ENCODE measurements at regions not wholly inside any gene's neighbourhood (a gene's known extent, or its start where the extent isn't known, plus 50 kb on each side); places are given as distances from the start of the nearest gene placed in this dataset.

GRCh38 chr5:68641211-68641610 lies 425.7 kb downstream of the PIK3R1 start:
- no peak overlapping the region for H3K27ac ChIP-seq (ENCODE audit: low read depth, low read length)
- H3K4me3 ChIP-seq (ENCODE audit: low read length), result no peak overlapping the region
- TF ChIP-seq CTCF (conservative IDR thresholded peaks at IDR 0.05), result no peak
- H3K4me1 Mint-ChIP-seq, result peaks cover 10% of the 10 kb centered on the region
- H3K36me3 Mint-ChIP-seq (ENCODE audit: low read depth), result no peaks in the 10 kb centered on the region
- no peaks in the 10 kb centered on the region for H3K4me1 ChIP-seq (ENCODE audit: control insufficient read depth, insufficient read depth, low read length)
- DNase-seq, result no peak
- H3K9me3 ChIP-seq (ENCODE audit: control insufficient read depth, low read length), result no peaks in the 10 kb centered on the region
- H3K4me3 Mint-ChIP-seq, result no peak overlapping the region
- H3K9me3 Mint-ChIP-seq, result no peaks in the 10 kb centered on the region
- no peaks in the 10 kb centered on the region for H3K27me3 Mint-ChIP-seq (ENCODE audit: insufficient read depth)
- no peaks in the 10 kb centered on the region for H3K36me3 ChIP-seq (ENCODE audit: control insufficient read depth, insufficient read depth, low read length)
- no peaks in the 10 kb centered on the region for H3K27me3 ChIP-seq (ENCODE audit: control insufficient read depth, insufficient read depth, low read length, poor library complexity, severe bottlenecking)
- WGBS, 2 experiments (ENCODE audit: insufficient coverage in 1 of 2, insufficient read length in 1 of 2), result 97% methylated on average over 3 of the region's 3 CpGs; no CpG with 5 or more reads in 1 of the 2 experiments
- no peak overlapping the region for H3K27ac Mint-ChIP-seq
- no peak overlapping the region for H3K9ac ChIP-seq (ENCODE audit: extremely low read depth, low read length, poor library complexity, severe bottlenecking)

- WGBS, 2 experiments (ENCODE audit: insufficient coverage in 1 of 2, insufficient read length in 1 of 2), result 0% methylated on average over 1 of the region's 1 CpG; no CpG with 5 or more reads in 1 of the 2 experiments
- peaks cover 10% of the 10 kb centered on the region for H3K4me1 Mint-ChIP-seq
- no peak overlapping the region for H3K27ac Mint-ChIP-seq
These were observed 427.5 kb downstream of the PIK3R1 start for GRCh38 chr5:68643064-68643463.

GRCh38 chr5:68644971-68645370 lies 429.4 kb downstream of the PIK3R1 start:
- WGBS, 2 experiments (ENCODE audit: insufficient coverage in 1 of 2, insufficient read length in 1 of 2), result 83 to 88% methylated on average over 1 to 3 of the region's 3 CpGs
- H3K27ac Mint-ChIP-seq, result no peak overlapping the region
- H3K9me3 Mint-ChIP-seq, result no peaks in the 10 kb centered on the region
- Histone ChIP-seq H3K4me3 (ENCODE audit: low read length) (no peak overlapping the region), H3K36me3 (ENCODE audit: control insufficient read depth, insufficient read depth, low read length) (no peaks in the 10 kb centered on the region), H3K27me3 (ENCODE audit: control insufficient read depth, insufficient read depth, low read length, poor library complexity, severe bottlenecking) (no peaks in the 10 kb centered on the region), H3K4me1 (ENCODE audit: control insufficient read depth, insufficient read depth, low read length) (no peaks in the 10 kb centered on the region), H3K9ac (ENCODE audit: extremely low read depth, low read length, poor library complexity, severe bottlenecking) (no peak overlapping the region), H3K27ac (ENCODE audit: low read depth, low read length) (no peak overlapping the region), H3K9me3 (ENCODE audit: control insufficient read depth, low read length) (no peaks in the 10 kb centered on the region)
- no peak for TF ChIP-seq CTCF (conservative IDR thresholded peaks at IDR 0.05)
- no peak for DNase-seq
- H3K27me3 Mint-ChIP-seq (ENCODE audit: insufficient read depth), result no peaks in the 10 kb centered on the region
- no peak overlapping the region for H3K4me3 Mint-ChIP-seq
- H3K4me1 Mint-ChIP-seq, result peaks cover 10% of the 10 kb centered on the region
- H3K36me3 Mint-ChIP-seq (ENCODE audit: low read depth), result no peaks in the 10 kb centered on the region

More at GRCh38 chr5:68643064-68643463, 427.5 kb downstream of the PIK3R1 start:
- no peaks in the 10 kb centered on the region for H3K27me3 ChIP-seq (ENCODE audit: control insufficient read depth, insufficient read depth, low read length, poor library complexity, severe bottlenecking)
- DNase-seq, result no peak
- H3K27ac ChIP-seq (ENCODE audit: low read depth, low read length), result no peak overlapping the region
- H3K4me3 ChIP-seq (ENCODE audit: low read length), result no peak overlapping the region
- no peaks in the 10 kb centered on the region for H3K36me3 Mint-ChIP-seq (ENCODE audit: low read depth)
- TF ChIP-seq CTCF (conservative IDR thresholded peaks at IDR 0.05), result no peak
- no peaks in the 10 kb centered on the region for H3K4me1 ChIP-seq (ENCODE audit: control insufficient read depth, insufficient read depth, low read length)
- H3K36me3 ChIP-seq (ENCODE audit: control insufficient read depth, insufficient read depth, low read length), result no peaks in the 10 kb centered on the region
- H3K27me3 Mint-ChIP-seq (ENCODE audit: insufficient read depth), result no peaks in the 10 kb centered on the region
- no peaks in the 10 kb centered on the region for H3K9me3 Mint-ChIP-seq
- no peak overlapping the region for H3K4me3 Mint-ChIP-seq
- H3K9me3 ChIP-seq (ENCODE audit: control insufficient read depth, low read length), result no peaks in the 10 kb centered on the region
- H3K9ac ChIP-seq (ENCODE audit: extremely low read depth, low read length, poor library complexity, severe bottlenecking), result no peak overlapping the region
